VCaP (cell line): ENCODE measurements at regions not wholly inside any gene's neighbourhood (a gene's known extent, or its start where the extent isn't known, plus 50 kb on each side); places are given as distances from the start of the nearest gene placed in this dataset.

Experiments used
- H3K27ac ChIP-seq: fragments of 450-650 bp; 2 replicates; pipeline ENCODE4 v1.5.1; 2017
- TF ChIP-seq, protein P1 (sequence below): fragments of 450-650 bp; conservative IDR thresholded peaks from 2 replicates; pipeline ENCODE4 v1.5.1; 2017; ENCODE audit warnings: mild to moderate bottlenecking, moderate library complexity

DNA sequence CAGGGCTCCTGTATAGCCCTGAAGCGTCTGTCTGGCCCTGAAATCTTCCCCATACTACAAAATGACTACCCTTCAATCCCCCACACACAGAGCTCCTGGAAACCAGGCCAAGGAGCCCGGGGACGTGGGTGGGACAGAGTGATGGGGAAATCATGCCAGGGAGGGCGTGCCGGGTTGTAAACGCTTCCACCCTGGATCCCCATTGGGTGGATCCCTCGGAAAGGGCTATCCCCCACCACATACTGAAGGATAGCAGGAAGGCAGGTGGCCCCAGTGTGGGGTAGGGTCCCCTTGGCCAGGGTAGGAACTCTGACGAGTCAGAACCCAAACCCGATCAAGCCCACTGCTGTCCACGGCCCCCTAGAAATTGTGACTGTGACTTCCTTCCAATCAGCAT lies 91.7 kb downstream of the INHBB start:
- TF ChIP-seq, protein P1, sequence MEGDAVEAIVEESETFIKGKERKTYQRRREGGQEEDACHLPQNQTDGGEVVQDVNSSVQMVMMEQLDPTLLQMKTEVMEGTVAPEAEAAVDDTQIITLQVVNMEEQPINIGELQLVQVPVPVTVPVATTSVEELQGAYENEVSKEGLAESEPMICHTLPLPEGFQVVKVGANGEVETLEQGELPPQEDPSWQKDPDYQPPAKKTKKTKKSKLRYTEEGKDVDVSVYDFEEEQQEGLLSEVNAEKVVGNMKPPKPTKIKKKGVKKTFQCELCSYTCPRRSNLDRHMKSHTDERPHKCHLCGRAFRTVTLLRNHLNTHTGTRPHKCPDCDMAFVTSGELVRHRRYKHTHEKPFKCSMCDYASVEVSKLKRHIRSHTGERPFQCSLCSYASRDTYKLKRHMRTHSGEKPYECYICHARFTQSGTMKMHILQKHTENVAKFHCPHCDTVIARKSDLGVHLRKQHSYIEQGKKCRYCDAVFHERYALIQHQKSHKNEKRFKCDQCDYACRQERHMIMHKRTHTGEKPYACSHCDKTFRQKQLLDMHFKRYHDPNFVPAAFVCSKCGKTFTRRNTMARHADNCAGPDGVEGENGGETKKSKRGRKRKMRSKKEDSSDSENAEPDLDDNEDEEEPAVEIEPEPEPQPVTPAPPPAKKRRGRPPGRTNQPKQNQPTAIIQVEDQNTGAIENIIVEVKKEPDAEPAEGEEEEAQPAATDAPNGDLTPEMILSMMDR, result peak; percentile 36
- no peak overlapping the region for H3K27ac ChIP-seq

DNA sequence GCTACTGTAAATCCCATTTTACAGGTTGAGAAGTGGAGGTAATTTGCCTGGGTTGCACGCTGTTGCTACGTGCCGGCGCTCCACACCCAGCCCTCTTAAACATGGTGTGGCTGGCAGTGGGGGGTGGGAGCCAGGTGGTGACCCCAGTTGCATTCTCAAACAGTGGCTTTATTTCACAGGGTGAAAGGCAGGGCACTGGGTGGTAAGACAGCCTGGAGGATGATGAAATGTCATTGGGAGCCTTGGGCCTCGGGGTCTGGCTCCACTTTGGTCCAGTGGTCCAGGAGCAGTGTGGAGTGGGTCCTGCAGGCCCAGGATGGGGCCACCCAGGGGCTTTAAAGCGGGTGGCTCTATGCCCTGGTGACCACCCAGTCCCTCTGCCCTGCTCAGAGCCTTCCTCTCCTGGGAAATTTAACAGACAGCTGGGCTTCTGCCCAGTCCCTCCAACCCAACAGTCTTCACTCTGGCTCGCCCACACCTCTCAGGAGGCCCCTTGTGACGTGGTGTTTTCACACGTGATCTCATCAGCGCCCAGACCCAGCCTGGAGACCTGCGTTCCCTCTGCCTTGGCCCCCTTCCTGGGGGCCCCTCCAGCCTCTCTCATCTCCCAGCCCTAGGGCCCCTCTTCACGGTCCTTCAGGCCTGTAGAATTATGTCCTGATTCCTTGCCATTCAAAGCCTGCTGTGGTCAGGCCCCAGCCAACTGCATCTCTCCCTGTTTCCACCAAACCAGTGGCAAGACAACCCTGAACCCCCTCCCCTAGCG lies 92.5 kb downstream of the INHBB start:
- TF ChIP-seq, protein P1, result no peak
- no peak overlapping the region for H3K27ac ChIP-seq

DNA sequence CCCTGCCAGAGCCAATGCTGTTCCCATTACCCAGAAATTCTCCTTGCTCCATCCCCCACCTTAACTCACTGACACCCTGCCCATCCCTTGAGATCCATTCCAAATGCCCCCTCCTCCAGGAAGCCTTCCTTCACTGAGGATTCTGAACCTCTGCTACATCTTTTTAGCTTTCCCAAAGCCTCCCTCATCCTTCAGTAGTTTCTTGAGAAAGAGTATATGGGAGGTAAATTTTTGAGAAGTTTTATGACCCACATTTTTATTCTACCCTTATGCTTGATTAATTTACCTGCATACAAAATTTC lies 93.1 kb downstream of the INHBB start:
- no peak overlapping the region for H3K27ac ChIP-seq
- TF ChIP-seq, protein P1, result no peak

DNA sequence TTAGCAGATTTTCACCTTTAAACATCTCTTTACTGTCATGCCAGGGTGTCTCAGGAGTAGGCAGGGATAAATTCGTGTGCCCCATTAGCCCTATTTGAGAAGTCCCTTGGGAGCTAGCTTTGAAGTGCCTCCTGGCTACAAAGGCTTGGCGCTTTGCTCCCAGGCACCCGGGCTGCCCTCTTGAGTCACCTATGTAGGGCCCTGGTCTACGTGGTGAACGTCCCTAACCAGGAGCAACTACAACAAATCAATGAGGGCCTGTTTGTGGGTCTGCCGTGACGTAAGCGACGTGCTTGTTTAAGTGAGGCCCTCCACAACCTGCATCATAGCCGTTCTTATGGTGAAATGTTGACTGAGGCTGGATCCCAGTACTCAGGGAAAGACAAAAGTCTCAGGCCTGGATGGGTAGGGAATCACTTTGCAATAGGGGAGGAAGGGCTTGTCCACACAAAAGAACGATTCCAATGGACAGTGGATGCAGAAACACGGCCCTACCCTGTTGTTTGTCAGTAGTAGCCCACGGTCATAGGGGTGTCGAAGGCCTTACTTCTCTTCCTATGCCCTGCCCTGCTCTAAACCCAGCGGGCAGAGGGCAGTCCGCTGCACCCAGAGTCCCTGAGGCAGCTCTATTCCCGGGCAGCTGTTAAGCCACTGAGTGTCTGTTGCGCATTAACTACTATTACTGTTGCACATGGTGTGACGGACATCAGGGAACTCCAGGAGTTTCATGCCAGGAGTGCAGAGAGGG lies 93.9 kb downstream of the INHBB start:
- H3K27ac ChIP-seq, result no peak overlapping the region
- TF ChIP-seq, protein P1, result no peak

DNA sequence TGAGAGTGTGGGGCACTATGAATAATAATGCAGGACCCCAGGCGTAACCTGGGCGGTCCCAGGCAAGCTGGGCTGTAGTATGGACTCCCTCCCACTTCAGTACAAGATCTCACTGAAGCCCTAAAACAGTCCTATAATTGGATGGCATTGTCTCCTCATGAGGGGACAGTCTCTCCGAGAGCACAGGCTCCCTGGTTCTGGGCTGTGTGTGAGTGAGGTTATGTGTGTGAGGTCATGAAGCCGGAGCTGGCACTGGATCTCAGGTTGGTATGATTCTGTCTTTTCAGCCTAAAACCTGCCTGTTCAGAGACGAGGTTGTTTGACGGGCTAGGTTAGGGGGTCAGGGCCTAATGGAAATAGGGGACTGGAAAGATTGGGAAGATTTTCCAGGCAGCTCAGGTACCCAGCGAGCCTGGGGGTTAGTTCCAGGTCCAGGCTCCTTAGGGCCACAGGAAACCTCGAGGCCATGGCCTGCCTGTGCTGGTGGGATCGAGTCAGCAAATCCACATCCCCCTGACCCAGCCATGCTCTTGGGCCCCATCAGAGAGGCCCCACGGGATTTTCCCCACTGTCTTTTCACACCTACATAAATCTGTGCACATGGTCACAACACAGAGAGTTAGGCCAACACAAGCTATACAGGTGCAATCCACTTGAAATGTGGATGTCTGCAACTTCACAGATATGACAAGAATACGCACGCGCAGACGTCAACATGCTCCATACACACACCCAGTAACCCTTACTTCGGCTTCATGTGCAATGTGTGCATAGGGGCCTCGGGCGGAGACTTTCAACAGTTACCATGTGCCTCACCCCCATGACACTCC lies 94.8 kb downstream of the INHBB start:
- TF ChIP-seq, protein P1, result no peak
- no peak overlapping the region for H3K27ac ChIP-seq

DNA sequence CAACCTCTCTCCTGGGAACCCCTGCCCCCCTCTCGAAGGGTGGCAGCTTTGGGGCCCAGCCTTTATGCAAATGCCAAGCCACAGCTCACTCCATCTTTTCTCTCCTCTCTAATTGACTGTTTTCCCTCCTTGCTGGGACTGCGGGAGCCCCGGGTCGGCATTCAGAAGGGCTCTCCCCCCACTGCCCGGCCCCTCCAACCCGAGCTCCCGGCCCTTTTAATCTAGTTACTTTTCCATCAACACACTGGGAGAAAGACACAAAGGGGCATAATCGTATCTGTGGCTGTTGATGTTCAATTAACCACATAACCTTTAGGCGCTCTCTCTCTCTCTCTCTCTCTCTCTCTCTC lies 95.4 kb downstream of the INHBB start:
- TF ChIP-seq, protein P1, result no peak
- peak overlapping the region; percentile 69; the same call in 1 of the 2 replicates for H3K27ac ChIP-seq

DNA sequence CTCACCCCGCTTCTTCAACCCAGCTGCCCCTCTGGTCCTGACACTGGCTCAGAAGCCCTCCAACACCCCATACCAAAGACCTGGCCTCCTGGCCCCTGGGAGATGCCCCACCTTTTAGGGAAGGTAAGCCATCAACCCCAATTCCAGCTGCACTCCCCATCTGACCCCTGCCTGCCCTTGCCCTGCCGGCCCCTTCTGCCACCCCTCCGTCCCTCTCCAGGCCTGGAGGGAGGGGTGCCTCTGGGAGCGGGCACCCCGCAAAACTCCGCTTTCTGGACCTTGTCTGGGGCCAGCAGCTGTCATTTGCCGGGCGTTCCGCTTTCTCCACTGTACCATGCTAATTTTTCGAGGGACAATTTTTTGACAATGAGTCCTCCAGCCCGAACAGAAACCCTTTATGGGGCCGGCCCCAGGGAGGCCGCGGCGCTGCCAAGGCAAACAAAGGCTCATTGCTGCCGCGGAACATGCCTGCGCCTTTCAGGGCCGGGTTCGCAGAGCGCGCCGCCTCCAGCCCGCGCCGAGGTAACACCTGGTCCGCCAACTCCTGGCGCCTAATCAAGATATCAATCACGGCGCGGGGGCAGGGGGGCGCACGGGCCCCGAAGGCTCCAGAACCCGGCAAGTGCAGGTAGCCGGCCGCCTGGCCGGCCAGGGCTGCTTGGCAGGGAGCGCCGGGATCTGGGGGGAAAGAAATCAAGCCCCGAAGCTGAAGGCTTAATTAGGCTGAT lies 96.0 kb downstream of the INHBB start:
- peak overlapping the region; percentile 69 for H3K27ac ChIP-seq
- TF ChIP-seq, protein P1, result peak; percentile 22
